SK-N-SH treated with all-trans-retinoic acid at 6 μM for 48 hours (cell line): ENCODE measurements at regions not wholly inside any gene's neighbourhood (a gene's known extent, or its start where the extent isn't known, plus 50 kb on each side); places are given as distances from the start of the nearest gene placed in this dataset.
A peak's percentile ranks its signal among the peaks of the same experiment; 100 is the strongest.

Experiments used
- ATAC-seq: fragments of 200-7000 bp; cut with Tn5 transposase; 3 replicates; pipeline ENCODE4 v1.9.1; 2020; ENCODE audit warnings: mild to moderate bottlenecking, moderate library complexity
- ARNTL ChIP-seq: fragments of 450-650 bp; formaldehyde crosslinking; IDR thresholded peaks from 2 replicates; pipeline ENCODE4 v1.5.0; 2020; ENCODE audit warnings: low read depth, mild to moderate bottlenecking, moderate library complexity, borderline replicate concordance
- BACH2 ChIP-seq: fragments of 250-450 bp; sonication (Bioruptor Pico); IDR thresholded peaks from 2 replicates; pipeline ENCODE4 v1.9.0; 2021; ENCODE audit warnings: mild to moderate bottlenecking, borderline replicate concordance
- CSDC2 ChIP-seq: fragments of 250-450 bp; sonication (Bioruptor Pico); IDR thresholded peaks from 2 replicates; pipeline ENCODE4 v1.5.0; 2020; ENCODE audit warnings: mild to moderate bottlenecking, moderate library complexity
- CSRNP3 ChIP-seq: fragments of 250-450 bp; sonication (Bioruptor Pico); IDR thresholded peaks from 2 replicates; pipeline ENCODE4 v1.5.1; 2021; ENCODE audit warnings: mild to moderate bottlenecking, moderate library complexity
- ESRRG ChIP-seq: fragments of 250-450 bp; sonication (Bioruptor Pico); IDR thresholded peaks from 2 replicates; pipeline ENCODE4 v1.6.1; 2021; ENCODE audit warnings: mild to moderate bottlenecking
- GLIS3 ChIP-seq: fragments of 250-450 bp; sonication (Bioruptor Pico); IDR thresholded peaks from 2 replicates; pipeline ENCODE4 v1.5.0; 2020; ENCODE audit warnings: mild to moderate bottlenecking, moderate library complexity
- ISL1 ChIP-seq: fragments of 250-450 bp; sonication (Bioruptor Pico); IDR thresholded peaks from 2 replicates; pipeline ENCODE4 v2.1.2; 2022; ENCODE audit warnings: mild to moderate bottlenecking, moderate library complexity
- OSR1 ChIP-seq: fragments of 250-450 bp; sonication (Bioruptor Pico); IDR thresholded peaks from 2 replicates; pipeline ENCODE4 v1.8.0; 2022; ENCODE audit warnings: moderate library complexity, mild to moderate bottlenecking, inconsistent platforms
- POU6F1 ChIP-seq: fragments of 250-450 bp; sonication (Bioruptor Pico); IDR thresholded peaks from 2 replicates; pipeline ENCODE4 v1.8.0; 2021; ENCODE audit warnings: low read depth, mild to moderate bottlenecking, moderate library complexity, borderline replicate concordance
- PPARA ChIP-seq: fragments of 250-450 bp; sonication (Bioruptor Pico); IDR thresholded peaks from 2 replicates; pipeline ENCODE4 v1.5.0; 2020; ENCODE audit warnings: mild to moderate bottlenecking, borderline replicate concordance
- RARB ChIP-seq: fragments of 250-450 bp; sonication (Bioruptor Pico); IDR thresholded peaks from 2 replicates; pipeline ENCODE4 v1.8.0; 2021; ENCODE audit warnings: mild to moderate bottlenecking, moderate library complexity
- SNAI2 ChIP-seq: fragments of 250-450 bp; sonication (Bioruptor Pico); IDR thresholded peaks from 2 replicates; pipeline ENCODE4 v1.5.0; 2020; ENCODE audit warnings: mild to moderate bottlenecking, moderate library complexity
- TCF4 ChIP-seq: fragments of 250-450 bp; sonication (Bioruptor Pico); IDR thresholded peaks from 2 replicates; pipeline ENCODE4 v1.8.0; 2021; ENCODE audit warnings: mild to moderate bottlenecking, moderate library complexity, borderline replicate concordance
- TOX ChIP-seq: fragments of 250-450 bp; sonication (Bioruptor Pico); IDR thresholded peaks from 2 replicates; pipeline ENCODE4 v1.8.0; 2021; ENCODE audit warnings: mild to moderate bottlenecking, moderate library complexity, borderline replicate concordance
- TSHZ2 ChIP-seq: fragments of 250-450 bp; sonication (Bioruptor Pico); IDR thresholded peaks from 2 replicates; pipeline ENCODE4 v1.5.0; 2020; ENCODE audit warnings: mild to moderate bottlenecking, moderate library complexity
- ZFP3 ChIP-seq: fragments of 250-450 bp; sonication (Bioruptor Pico); IDR thresholded peaks from 2 replicates; pipeline ENCODE4 v1.5.0; 2020; ENCODE audit warnings: mild to moderate bottlenecking, moderate library complexity
- ZFP30 ChIP-seq: fragments of 450-650 bp; formaldehyde crosslinking; IDR thresholded peaks from 2 replicates; pipeline ENCODE4 v1.5.0; 2022; ENCODE audit warnings: mild to moderate bottlenecking, moderate library complexity
- ZNF565 ChIP-seq: fragments of 450-650 bp; formaldehyde crosslinking; conservative IDR thresholded peaks from 2 replicates; pipeline ENCODE4 v1.5.0; 2020; ENCODE audit warnings: low read depth, mild to moderate bottlenecking, moderate library complexity
- ZNF70 ChIP-seq: fragments of 450-650 bp; formaldehyde crosslinking; IDR thresholded peaks from 2 replicates; pipeline ENCODE4 v1.5.0; 2020; ENCODE audit warnings: mild to moderate bottlenecking, moderate library complexity
- TF ChIP-seq, protein P1 (sequence below): fragments of 250-450 bp; sonication (Bioruptor Pico); IDR thresholded peaks from 2 replicates; pipeline ENCODE4 v1.5.1; 2020; ENCODE audit warnings: low read depth, mild to moderate bottlenecking, moderate library complexity
- TF ChIP-seq, protein P2 (sequence below): fragments of 250-450 bp; sonication (Bioruptor Pico); IDR thresholded peaks from 2 replicates; pipeline ENCODE4 v1.8.0; 2020; ENCODE audit warnings: mild to moderate bottlenecking, moderate library complexity, borderline replicate concordance

DNA sequence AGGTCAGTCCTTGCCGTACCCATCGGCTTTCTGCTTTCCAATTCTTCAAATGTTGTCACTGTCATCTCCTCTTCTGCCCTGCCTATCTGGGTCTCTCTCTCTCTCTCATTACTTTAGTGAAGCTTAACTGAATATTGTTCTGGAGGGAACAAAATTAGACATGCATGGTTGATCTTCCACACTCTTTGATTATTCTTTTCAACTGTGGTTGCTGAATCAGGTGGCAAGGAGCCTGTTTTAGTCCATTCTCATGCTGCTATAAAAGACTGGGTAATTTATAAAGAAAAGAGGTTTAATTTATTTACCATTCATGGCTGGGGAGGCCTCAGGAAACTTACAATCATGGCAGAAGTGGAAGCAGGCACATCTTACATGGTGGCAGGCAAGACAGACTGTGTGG, 157.9 kb downstream of the ARL4C start:
- no peak for ATAC-seq
- TF ChIP-seq BACH2: no peak
- TF ChIP-seq ZFP30 (CRISPR knock-in tag): no peak
- no peak for TF ChIP-seq SNAI2
- TF ChIP-seq POU6F1 (CRISPR knock-in tag): no peak
- TF ChIP-seq, protein P1, sequence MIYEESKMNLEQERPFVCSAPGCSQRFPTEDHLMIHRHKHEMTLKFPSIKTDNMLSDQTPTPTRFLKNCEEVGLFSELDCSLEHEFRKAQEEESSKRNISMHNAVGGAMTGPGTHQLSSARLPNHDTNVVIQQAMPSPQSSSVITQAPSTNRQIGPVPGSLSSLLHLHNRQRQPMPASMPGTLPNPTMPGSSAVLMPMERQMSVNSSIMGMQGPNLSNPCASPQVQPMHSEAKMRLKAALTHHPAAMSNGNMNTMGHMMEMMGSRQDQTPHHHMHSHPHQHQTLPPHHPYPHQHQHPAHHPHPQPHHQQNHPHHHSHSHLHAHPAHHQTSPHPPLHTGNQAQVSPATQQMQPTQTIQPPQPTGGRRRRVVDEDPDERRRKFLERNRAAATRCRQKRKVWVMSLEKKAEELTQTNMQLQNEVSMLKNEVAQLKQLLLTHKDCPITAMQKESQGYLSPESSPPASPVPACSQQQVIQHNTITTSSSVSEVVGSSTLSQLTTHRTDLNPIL (CRISPR knock-in tag): no peak
- TF ChIP-seq ISL1 (CRISPR knock-in tag): no peak
- no peak for TF ChIP-seq TSHZ2 (CRISPR knock-in tag)
- TF ChIP-seq GLIS3: no peak

DNA sequence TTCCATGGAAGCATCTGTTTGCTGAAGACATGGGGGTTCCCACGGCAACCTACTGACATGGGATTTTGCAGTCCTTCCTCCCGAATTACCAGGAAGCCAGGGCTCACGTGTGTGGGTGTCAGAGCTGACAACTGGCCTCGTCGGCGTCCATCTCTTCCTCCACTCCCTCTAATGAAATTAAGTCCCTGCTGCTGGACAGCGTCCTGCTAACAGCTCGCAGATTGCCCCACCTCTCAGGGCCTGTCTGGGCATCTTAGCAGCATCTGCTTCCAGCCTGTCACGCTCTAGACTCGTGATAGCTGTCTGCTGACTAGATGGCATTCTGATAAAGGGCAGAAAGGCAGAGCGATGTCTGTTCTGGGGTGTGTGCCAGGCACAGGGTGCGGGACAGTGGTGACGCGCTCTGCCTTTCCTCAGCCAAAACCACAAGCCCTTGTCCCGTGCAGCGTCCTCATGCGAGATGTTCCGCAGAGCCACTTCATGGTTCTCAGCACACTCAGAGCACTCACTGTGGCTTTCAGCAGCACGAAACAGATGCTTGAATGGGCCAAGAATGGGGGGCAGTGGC, 161.1 kb downstream of the ARL4C start:
- ATAC-seq: peak; percentile 94
- TF ChIP-seq ISL1 (CRISPR knock-in tag) (peak; percentile 86), PPARA (CRISPR knock-in tag) (no peak), POU6F1 (CRISPR knock-in tag) (no peak), ESRRG (no peak), CSRNP3 (CRISPR knock-in tag) (peak; percentile 86; the same call in 1 of the 2 replicates), ZNF565 (CRISPR knock-in tag) (no peak; the same call in 1 of the 2 replicates), CSDC2 (CRISPR knock-in tag) (peak; percentile 85), TCF4 (CRISPR knock-in tag) (peak; percentile 99), ARNTL (peak; percentile 68; the same call in 1 of the 2 replicates), GLIS3 (peak; percentile 86), TSHZ2 (CRISPR knock-in tag) (peak; percentile 96), ZFP3 (CRISPR knock-in tag) (peak; percentile 81), OSR1 (no peak), ZFP30 (CRISPR knock-in tag) (no peak; the same call in 1 of the 2 replicates), RARB (CRISPR knock-in tag) (0 out of 2 replicates have a peak, but pooled peaks have one; percentile 69), TOX (CRISPR knock-in tag) (0 out of 2 replicates have a peak, but pooled peaks have one; percentile 34), ZNF70 (CRISPR knock-in tag) (peak; percentile 24; the same call in 1 of the 2 replicates), SNAI2 (0 out of 2 replicates have a peak, but pooled peaks have one; percentile 10)
- TF ChIP-seq, protein P1 (CRISPR knock-in tag): peak; percentile 78
- TF ChIP-seq, protein P2, sequence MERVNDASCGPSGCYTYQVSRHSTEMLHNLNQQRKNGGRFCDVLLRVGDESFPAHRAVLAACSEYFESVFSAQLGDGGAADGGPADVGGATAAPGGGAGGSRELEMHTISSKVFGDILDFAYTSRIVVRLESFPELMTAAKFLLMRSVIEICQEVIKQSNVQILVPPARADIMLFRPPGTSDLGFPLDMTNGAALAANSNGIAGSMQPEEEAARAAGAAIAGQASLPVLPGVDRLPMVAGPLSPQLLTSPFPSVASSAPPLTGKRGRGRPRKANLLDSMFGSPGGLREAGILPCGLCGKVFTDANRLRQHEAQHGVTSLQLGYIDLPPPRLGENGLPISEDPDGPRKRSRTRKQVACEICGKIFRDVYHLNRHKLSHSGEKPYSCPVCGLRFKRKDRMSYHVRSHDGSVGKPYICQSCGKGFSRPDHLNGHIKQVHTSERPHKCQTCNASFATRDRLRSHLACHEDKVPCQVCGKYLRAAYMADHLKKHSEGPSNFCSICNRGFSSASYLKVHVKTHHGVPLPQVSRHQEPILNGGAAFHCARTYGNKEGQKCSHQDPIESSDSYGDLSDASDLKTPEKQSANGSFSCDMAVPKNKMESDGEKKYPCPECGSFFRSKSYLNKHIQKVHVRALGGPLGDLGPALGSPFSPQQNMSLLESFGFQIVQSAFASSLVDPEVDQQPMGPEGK: no peak; the same call in 1 of the 2 replicates
